HAP-1 (cell line): ENCODE measurements at regions not wholly inside any gene's neighbourhood (a gene's known extent, or its start where the extent isn't known, plus 50 kb on each side); places are given as distances from the start of the nearest gene placed in this dataset.
"Not testable (repeated sequence)": the region's sequence is repeated elsewhere in the genome, so short reads cannot be mapped to it uniquely, and the experiment has no call there.

Experiments used
- DNase-seq, 2 experiments: peaks; one replicate each; pipeline ENCODE4 v3.0.0-alpha.2; 2016 to 2020; ENCODE audit warnings: low spot score in 2 of 2
- H3K27me3 ChIP-seq: fragments of 250-450 bp; sonication (Bioruptor Pico); 2 replicates; pipeline ENCODE4 v1.5.1; 2020; ENCODE audit warnings: low read depth, mild to moderate bottlenecking, moderate library complexity
- H3K36me3 ChIP-seq: fragments of 250-450 bp; sonication (Bioruptor Pico); replicated peaks from 2 replicates; pipeline ENCODE4 v1.5.1; 2020; ENCODE audit warnings: mild to moderate bottlenecking
- H3K4me1 ChIP-seq: fragments of 250-450 bp; sonication (Bioruptor Pico); 2 replicates; pipeline ENCODE4 v1.5.1; 2020; ENCODE audit warnings: mild to moderate bottlenecking
- H3K4me3 ChIP-seq: fragments of 250-450 bp; sonication (Bioruptor Pico); 2 replicates; pipeline ENCODE4 v1.5.1; 2020; ENCODE audit warnings: mild to moderate bottlenecking, moderate library complexity
- H3K9me3 ChIP-seq: fragments of 250-450 bp; sonication (Bioruptor Pico); 2 replicates; pipeline ENCODE4 v1.5.1; 2020; ENCODE audit warnings: mild to moderate bottlenecking, moderate library complexity
- in situ Hi-C: fragments of 300-500 bp; cut with MboI; formaldehyde crosslinking; loops from 3 replicates; pipeline ENCODE4 v1.14.3; 2020; ENCODE audit warnings: low sequenced_read_pairs, inconsistent platforms, mixed read lengths

GRCh38 chr20:5492937-5493336, 117.9 kb downstream of the GPCPD1 start:
- Histone ChIP-seq H3K27me3 (no peaks in the 10 kb centered on the region), H3K9me3 (0 out of 2 replicates have a peak, but pooled peaks cover 2% of the 10 kb centered on the region), H3K4me1 (no peaks in the 10 kb centered on the region), H3K4me3 (no peak overlapping the region), H3K36me3 (no peaks in the 10 kb centered on the region)
- in situ Hi-C loops: no loop called here
- no peak for DNase-seq

- H3K27me3 ChIP-seq: no peaks in the 10 kb centered on the region; the same call in 1 of the 2 replicates
- in situ Hi-C loops: no loop called here
These were observed 119.4 kb downstream of the GPCPD1 start for GRCh38 chr20:5491455-5491854.

GRCh38 chr20:5489601-5490000, 121.2 kb downstream of the GPCPD1 start:
- no peaks in the 10 kb centered on the region for H3K9me3 ChIP-seq
- no peaks in the 10 kb centered on the region for H3K4me1 ChIP-seq
- H3K36me3 ChIP-seq: no peaks in the 10 kb centered on the region
- DNase-seq: no peak
- no peak overlapping the region for H3K4me3 ChIP-seq
- peaks cover 3% of the 10 kb centered on the region; the same call in 1 of the 2 replicates for H3K27me3 ChIP-seq
- in situ Hi-C loops: no loop called here

More at GRCh38 chr20:5491455-5491854, 119.4 kb downstream of the GPCPD1 start:
- Histone ChIP-seq H3K9me3 (0 out of 2 replicates have a peak, but pooled peaks cover 2% of the 10 kb centered on the region), H3K36me3 (no peaks in the 10 kb centered on the region), H3K4me1 (no peaks in the 10 kb centered on the region), H3K4me3 (no peak overlapping the region)
- DNase-seq: no peak

- in situ Hi-C loops: no loop called here
- no peak overlapping the region for H3K4me3 ChIP-seq
These were observed 122.0 kb downstream of the GPCPD1 start for GRCh38 chr20:5488823-5489222.

GRCh38 chr20:5486377-5487054, 124.3 kb downstream of the GPCPD1 start:
- Histone ChIP-seq H3K36me3 (no peaks in the 10 kb centered on the region), H3K4me3 (no peak overlapping the region), H3K27me3 (peaks cover 9% of the 10 kb centered on the region; the same call in 1 of the 2 replicates), H3K4me1 (no peaks in the 10 kb centered on the region), H3K9me3 (no peaks in the 10 kb centered on the region)
- in situ Hi-C loops: no loop called here
- DNase-seq: no peak

More at GRCh38 chr20:5488823-5489222, 122.0 kb downstream of the GPCPD1 start:
- Histone ChIP-seq H3K9me3 (no peaks in the 10 kb centered on the region), H3K36me3 (no peaks in the 10 kb centered on the region), H3K27me3 (peaks cover 3% of the 10 kb centered on the region; the same call in 1 of the 2 replicates), H3K4me1 (no peaks in the 10 kb centered on the region)
- DNase-seq: no peak

GRCh38 chr20:5484926-5485325, 125.9 kb downstream of the GPCPD1 start:
- no peaks in the 10 kb centered on the region for H3K4me1 ChIP-seq
- no peaks in the 10 kb centered on the region for H3K36me3 ChIP-seq
- H3K4me3 ChIP-seq: no peak overlapping the region
- in situ Hi-C loops: no loop called here
- peaks cover 9% of the 10 kb centered on the region; the same call in 1 of the 2 replicates for H3K27me3 ChIP-seq
- H3K9me3 ChIP-seq: no peaks in the 10 kb centered on the region
- no peak for DNase-seq

- in situ Hi-C loops: no loop called here
- no peaks in the 10 kb centered on the region for H3K36me3 ChIP-seq
- H3K4me3 ChIP-seq: no peak overlapping the region
- H3K4me1 ChIP-seq: no peaks in the 10 kb centered on the region
- no peak for DNase-seq
- H3K27me3 ChIP-seq: peaks cover 9% of the 10 kb centered on the region; the same call in 1 of the 2 replicates
- no peaks in the 10 kb centered on the region for H3K9me3 ChIP-seq
These were observed 126.5 kb downstream of the GPCPD1 start for GRCh38 chr20:5484346-5484745.

- Histone ChIP-seq H3K4me1 (no peaks in the 10 kb centered on the region), H3K36me3 (no peaks in the 10 kb centered on the region), H3K27me3 (peaks cover 9% of the 10 kb centered on the region; the same call in 1 of the 2 replicates), H3K9me3 (no peaks in the 10 kb centered on the region), H3K4me3 (no peak overlapping the region)
- no peak for DNase-seq
- in situ Hi-C loops: no loop called here
These were observed 128.0 kb downstream of the GPCPD1 start for GRCh38 chr20:5482791-5483190.

- in situ Hi-C loops: no loop called here
- H3K4me1 ChIP-seq: no peaks in the 10 kb centered on the region
- H3K9me3 ChIP-seq: no peaks in the 10 kb centered on the region
- peaks cover 9% of the 10 kb centered on the region; the same call in 1 of the 2 replicates for H3K27me3 ChIP-seq
- no peak for DNase-seq
- no peak overlapping the region for H3K4me3 ChIP-seq
- H3K36me3 ChIP-seq: no peaks in the 10 kb centered on the region
These were observed 128.9 kb downstream of the GPCPD1 start for GRCh38 chr20:5481872-5482271.

GRCh38 chr20:5480824-5481600, 129.8 kb downstream of the GPCPD1 start:
- no peaks in the 10 kb centered on the region for H3K9me3 ChIP-seq
- H3K36me3 ChIP-seq: no peaks in the 10 kb centered on the region
- H3K4me1 ChIP-seq: no peaks in the 10 kb centered on the region
- no peak for DNase-seq
- in situ Hi-C loops: no loop called here
- peaks cover 6% of the 10 kb centered on the region; the same call in 1 of the 2 replicates for H3K27me3 ChIP-seq
- H3K4me3 ChIP-seq: no peak overlapping the region

- Histone ChIP-seq H3K4me3 (no peak overlapping the region), H3K9me3 (no peaks in the 10 kb centered on the region), H3K27me3 (no peaks in the 10 kb centered on the region), H3K4me1 (no peaks in the 10 kb centered on the region), H3K36me3 (no peaks in the 10 kb centered on the region)
- in situ Hi-C loops: no loop called here
- no peak for DNase-seq
These were observed 135.9 kb downstream of the GPCPD1 start for GRCh38 chr20:5474646-5475550.

GRCh38 chr20:5471866-5472265, 138.9 kb downstream of the GPCPD1 start:
- H3K9me3 ChIP-seq: not testable (repeated sequence)

GRCh38 chr20:5471368-5471767, 139.4 kb downstream of the GPCPD1 start:
- DNase-seq: no peak
- H3K9me3 ChIP-seq: no peaks in the 10 kb centered on the region
- H3K27me3 ChIP-seq: no peaks in the 10 kb centered on the region
- no peak overlapping the region for H3K4me3 ChIP-seq
- no peaks in the 10 kb centered on the region for H3K4me1 ChIP-seq
- no peaks in the 10 kb centered on the region for H3K36me3 ChIP-seq
- in situ Hi-C loops: no loop called here

More at GRCh38 chr20:5471866-5472265, 138.9 kb downstream of the GPCPD1 start:
- H3K27me3 ChIP-seq, H3K4me3 ChIP-seq, in situ Hi-C loops, H3K36me3 ChIP-seq, DNase-seq, H3K4me1 ChIP-seq: not testable (repeated sequence)
